ENCODE measurements at regions not wholly inside any gene's neighbourhood (a gene's known extent, or its start where the extent isn't known, plus 50 kb on each side); places are given as distances from the start of the nearest gene placed in this dataset.

DNA sequence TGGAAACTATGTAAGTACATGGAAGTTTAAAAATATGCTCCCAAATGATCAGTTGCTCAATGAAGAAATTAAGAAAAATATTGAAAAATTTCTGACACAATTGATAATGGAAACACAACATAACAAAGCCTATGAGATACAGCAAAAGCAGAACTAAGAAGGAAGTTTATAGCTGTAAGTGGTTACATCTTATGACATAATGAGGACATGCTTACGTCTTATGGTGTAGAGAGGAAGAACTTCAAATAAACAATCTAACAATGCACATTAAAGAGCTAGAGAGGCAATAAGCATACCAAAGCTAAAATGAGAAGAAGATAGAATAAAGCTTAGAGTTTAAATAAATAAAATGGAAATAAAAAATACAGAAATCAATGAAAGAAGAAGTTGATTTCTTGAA lies 50.0 kb upstream of the CEACAM21 start:
- H3K36me3 ChIP-seq (ENCODE audit: control insufficient read depth, insufficient read depth, low read length) = no peaks in the 10 kb centered on the region
- no peak overlapping the region for H3K9ac ChIP-seq (ENCODE audit: low read length)
- H3K4me1 ChIP-seq (ENCODE audit: control insufficient read depth, insufficient read depth, low read length) = no peaks in the 10 kb centered on the region
- H3K4me3 ChIP-seq (ENCODE audit: low read length) = no peak overlapping the region
- H3K27ac ChIP-seq (ENCODE audit: low read depth, low read length) = no peak overlapping the region
- H3K27me3 ChIP-seq (ENCODE audit: control insufficient read depth, insufficient read depth, low read length) = peaks cover 2% of the 10 kb centered on the region
